GM23338 (cell line): ENCODE measurements at regions not wholly inside any gene's neighbourhood (a gene's known extent, or its start where the extent isn't known, plus 50 kb on each side); places are given as distances from the start of the nearest gene placed in this dataset.

Experiments
- ATAC-seq: fragments of 200-7000 bp; cut with Tn5 transposase; 3 replicates; pipeline ENCODE4 v1.9.1; 2020
- DNase-seq: peaks from one replicate; pipeline ENCODE4 v3.0.0-alpha.2; 2015; ENCODE audit warnings: low spot score
- H2AFZ ChIP-seq: fragments of 200-600 bp; sonication (generic); 2 replicates; pipeline ENCODE4 v1.8.0; 2016; ENCODE audit warnings: antibody characterized with exemption, mild to moderate bottlenecking, moderate library complexity
- H3F3A ChIP-seq: fragments of 200-600 bp; sonication (generic); replicated peaks from 2 replicates; pipeline ENCODE4 v1.8.0; 2017; ENCODE audit warnings: antibody characterized with exemption, mixed run types, low read depth
- H3K27ac ChIP-seq: fragments of 200-600 bp; sonication (generic); 2 replicates; pipeline ENCODE4 v1.6.1; 2016; ENCODE audit warnings: low read depth
- H3K27me3 ChIP-seq: fragments of 200-600 bp; sonication (generic); 2 replicates; pipeline ENCODE4 v1.8.0; 2016; ENCODE audit warnings: mild to moderate bottlenecking, mixed run types, moderate library complexity; ENCODE audit not compliant: insufficient read depth
- H3K36me3 ChIP-seq: fragments of 200-600 bp; sonication (generic); 2 replicates; pipeline ENCODE4 v1.8.0; 2016; ENCODE audit warnings: mild to moderate bottlenecking; ENCODE audit not compliant: insufficient read depth
- H3K4me1 ChIP-seq: fragments of 200-600 bp; sonication (generic); 2 replicates; pipeline ENCODE4 v1.8.0; 2016; ENCODE audit warnings: mild to moderate bottlenecking, moderate library complexity; ENCODE audit not compliant: insufficient read depth
- H3K4me2 ChIP-seq: fragments of 200-600 bp; sonication (generic); 2 replicates; pipeline ENCODE4 v1.7.1; 2017; ENCODE audit warnings: mixed run types
- H3K4me3 ChIP-seq: fragments of 200-600 bp; sonication (generic); 2 replicates; pipeline ENCODE4 v1.6.1; 2016; ENCODE audit warnings: mixed run types
- H3K79me2 ChIP-seq: fragments of 200-600 bp; sonication (generic); replicated peaks from 2 replicates; pipeline ENCODE4 v1.8.0; 2017; ENCODE audit warnings: mild to moderate bottlenecking; ENCODE audit not compliant: insufficient read depth
- H3K9me2 ChIP-seq: fragments of 200-600 bp; sonication (generic); 2 replicates; pipeline ENCODE4 v1.8.0; 2017; ENCODE audit not compliant: insufficient read depth
- H4K20me1 ChIP-seq: fragments of 200-600 bp; sonication (generic); replicated peaks from 2 replicates; pipeline ENCODE4 v1.8.0; 2017; ENCODE audit warnings: mild to moderate bottlenecking; ENCODE audit not compliant: insufficient read depth
- H3K27ac Mint-ChIP-seq: 2 replicates; pipeline ENCODE4 v1.8.0; 2020; ENCODE audit warnings: inconsistent platforms, mild to moderate bottlenecking, moderate library complexity, mixed read lengths
- H3K27me3 Mint-ChIP-seq: 3 replicates; pipeline ENCODE4 v1.8.0; 2022; ENCODE audit warnings: low read depth, mild to moderate bottlenecking, moderate library complexity, mixed read lengths, inconsistent platforms; ENCODE audit not compliant: insufficient read depth, poor library complexity
- H3K36me3 Mint-ChIP-seq: 3 replicates; pipeline ENCODE4 v1.8.0; 2021; ENCODE audit warnings: low read depth, mild to moderate bottlenecking, inconsistent platforms, moderate library complexity, mixed read lengths
- H3K4me1 Mint-ChIP-seq: 3 replicates; pipeline ENCODE4 v1.8.0; 2020; ENCODE audit warnings: mild to moderate bottlenecking, inconsistent platforms, mixed read lengths
- H3K4me3 Mint-ChIP-seq: 3 replicates; pipeline ENCODE4 v1.8.0; 2021; ENCODE audit warnings: moderate library complexity, mild to moderate bottlenecking, inconsistent platforms, mixed read lengths
- H3K9me3 Mint-ChIP-seq: 3 replicates; pipeline ENCODE4 v1.8.0; 2020; ENCODE audit warnings: moderate library complexity, mild to moderate bottlenecking, inconsistent platforms, mixed read lengths
- CREB1 ChIP-seq: fragments of 250-450 bp; sonication (Bioruptor Pico); IDR thresholded peaks from 2 replicates; pipeline ENCODE4 v1.5.0; 2020; ENCODE audit warnings: low read depth, mild to moderate bottlenecking, moderate library complexity
- EZH2 ChIP-seq: fragments of 200-600 bp; sonication (generic); IDR thresholded peaks from one replicate; pipeline ENCODE4 v1.8.0; 2017; ENCODE audit warnings: antibody characterized with exemption, mild to moderate bottlenecking, low read depth; ENCODE audit not compliant: unreplicated experiment
- EZH2phosphoT487 ChIP-seq: fragments of 200-600 bp; sonication (generic); IDR thresholded peaks from one replicate; pipeline ENCODE4 v1.8.1; 2018; ENCODE audit warnings: antibody characterized with exemption; ENCODE audit not compliant: unreplicated experiment
- JUNB ChIP-seq: IDR thresholded peaks from one replicate; pipeline ENCODE4 v1.6.1; 2016; ENCODE audit warnings: antibody characterized with exemption; ENCODE audit not compliant: unreplicated experiment
- NANOG ChIP-seq: IDR thresholded peaks from 2 replicates; pipeline ENCODE4 v1.6.1; 2016; ENCODE audit warnings: antibody characterized with exemption, borderline replicate concordance
- POLR2AphosphoS5 ChIP-seq: IDR thresholded peaks from 2 replicates; pipeline ENCODE4 v1.6.1; 2016; ENCODE audit warnings: antibody characterized with exemption, low read depth
- STAT1 ChIP-seq: IDR thresholded peaks from one replicate; pipeline ENCODE4 v1.6.1; 2016; ENCODE audit warnings: antibody characterized with exemption; ENCODE audit not compliant: unreplicated experiment
- ZNF114 ChIP-seq: fragments of 250-450 bp; sonication (Bioruptor Pico); IDR thresholded peaks from 2 replicates; pipeline ENCODE4 v1.5.0; 2020; ENCODE audit warnings: mild to moderate bottlenecking, moderate library complexity
- TF ChIP-seq, protein P1 (sequence below): IDR thresholded peaks from 2 replicates; pipeline ENCODE4 v1.6.1; 2016; ENCODE audit warnings: antibody characterized with exemption
- TF ChIP-seq, protein P2 (sequence below): IDR thresholded peaks from one replicate; pipeline ENCODE4 v1.6.1; 2018; ENCODE audit warnings: antibody characterized with exemption; ENCODE audit not compliant: unreplicated experiment
- TF ChIP-seq, protein P3 (sequence below): fragments of 250-450 bp; sonication (Bioruptor Pico); IDR thresholded peaks from 2 replicates; pipeline ENCODE4 v1.5.0; 2020; ENCODE audit warnings: mild to moderate bottlenecking, moderate library complexity

- no peak for TF ChIP-seq POLR2AphosphoS5
- no peak for TF ChIP-seq JUNB
- no peak for TF ChIP-seq STAT1
- no peak for TF ChIP-seq ZNF114 (CRISPR knock-in tag)
- TF ChIP-seq EZH2phosphoT487 = no peak
- TF ChIP-seq NANOG = no peak
- TF ChIP-seq, protein P1, sequence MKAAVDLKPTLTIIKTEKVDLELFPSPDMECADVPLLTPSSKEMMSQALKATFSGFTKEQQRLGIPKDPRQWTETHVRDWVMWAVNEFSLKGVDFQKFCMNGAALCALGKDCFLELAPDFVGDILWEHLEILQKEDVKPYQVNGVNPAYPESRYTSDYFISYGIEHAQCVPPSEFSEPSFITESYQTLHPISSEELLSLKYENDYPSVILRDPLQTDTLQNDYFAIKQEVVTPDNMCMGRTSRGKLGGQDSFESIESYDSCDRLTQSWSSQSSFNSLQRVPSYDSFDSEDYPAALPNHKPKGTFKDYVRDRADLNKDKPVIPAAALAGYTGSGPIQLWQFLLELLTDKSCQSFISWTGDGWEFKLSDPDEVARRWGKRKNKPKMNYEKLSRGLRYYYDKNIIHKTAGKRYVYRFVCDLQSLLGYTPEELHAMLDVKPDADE = no peak
- TF ChIP-seq, protein P2, sequence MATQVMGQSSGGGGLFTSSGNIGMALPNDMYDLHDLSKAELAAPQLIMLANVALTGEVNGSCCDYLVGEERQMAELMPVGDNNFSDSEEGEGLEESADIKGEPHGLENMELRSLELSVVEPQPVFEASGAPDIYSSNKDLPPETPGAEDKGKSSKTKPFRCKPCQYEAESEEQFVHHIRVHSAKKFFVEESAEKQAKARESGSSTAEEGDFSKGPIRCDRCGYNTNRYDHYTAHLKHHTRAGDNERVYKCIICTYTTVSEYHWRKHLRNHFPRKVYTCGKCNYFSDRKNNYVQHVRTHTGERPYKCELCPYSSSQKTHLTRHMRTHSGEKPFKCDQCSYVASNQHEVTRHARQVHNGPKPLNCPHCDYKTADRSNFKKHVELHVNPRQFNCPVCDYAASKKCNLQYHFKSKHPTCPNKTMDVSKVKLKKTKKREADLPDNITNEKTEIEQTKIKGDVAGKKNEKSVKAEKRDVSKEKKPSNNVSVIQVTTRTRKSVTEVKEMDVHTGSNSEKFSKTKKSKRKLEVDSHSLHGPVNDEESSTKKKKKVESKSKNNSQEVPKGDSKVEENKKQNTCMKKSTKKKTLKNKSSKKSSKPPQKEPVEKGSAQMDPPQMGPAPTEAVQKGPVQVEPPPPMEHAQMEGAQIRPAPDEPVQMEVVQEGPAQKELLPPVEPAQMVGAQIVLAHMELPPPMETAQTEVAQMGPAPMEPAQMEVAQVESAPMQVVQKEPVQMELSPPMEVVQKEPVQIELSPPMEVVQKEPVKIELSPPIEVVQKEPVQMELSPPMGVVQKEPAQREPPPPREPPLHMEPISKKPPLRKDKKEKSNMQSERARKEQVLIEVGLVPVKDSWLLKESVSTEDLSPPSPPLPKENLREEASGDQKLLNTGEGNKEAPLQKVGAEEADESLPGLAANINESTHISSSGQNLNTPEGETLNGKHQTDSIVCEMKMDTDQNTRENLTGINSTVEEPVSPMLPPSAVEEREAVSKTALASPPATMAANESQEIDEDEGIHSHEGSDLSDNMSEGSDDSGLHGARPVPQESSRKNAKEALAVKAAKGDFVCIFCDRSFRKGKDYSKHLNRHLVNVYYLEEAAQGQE = no peak
- TF ChIP-seq EZH2 = no peak
- TF ChIP-seq, protein P3, sequence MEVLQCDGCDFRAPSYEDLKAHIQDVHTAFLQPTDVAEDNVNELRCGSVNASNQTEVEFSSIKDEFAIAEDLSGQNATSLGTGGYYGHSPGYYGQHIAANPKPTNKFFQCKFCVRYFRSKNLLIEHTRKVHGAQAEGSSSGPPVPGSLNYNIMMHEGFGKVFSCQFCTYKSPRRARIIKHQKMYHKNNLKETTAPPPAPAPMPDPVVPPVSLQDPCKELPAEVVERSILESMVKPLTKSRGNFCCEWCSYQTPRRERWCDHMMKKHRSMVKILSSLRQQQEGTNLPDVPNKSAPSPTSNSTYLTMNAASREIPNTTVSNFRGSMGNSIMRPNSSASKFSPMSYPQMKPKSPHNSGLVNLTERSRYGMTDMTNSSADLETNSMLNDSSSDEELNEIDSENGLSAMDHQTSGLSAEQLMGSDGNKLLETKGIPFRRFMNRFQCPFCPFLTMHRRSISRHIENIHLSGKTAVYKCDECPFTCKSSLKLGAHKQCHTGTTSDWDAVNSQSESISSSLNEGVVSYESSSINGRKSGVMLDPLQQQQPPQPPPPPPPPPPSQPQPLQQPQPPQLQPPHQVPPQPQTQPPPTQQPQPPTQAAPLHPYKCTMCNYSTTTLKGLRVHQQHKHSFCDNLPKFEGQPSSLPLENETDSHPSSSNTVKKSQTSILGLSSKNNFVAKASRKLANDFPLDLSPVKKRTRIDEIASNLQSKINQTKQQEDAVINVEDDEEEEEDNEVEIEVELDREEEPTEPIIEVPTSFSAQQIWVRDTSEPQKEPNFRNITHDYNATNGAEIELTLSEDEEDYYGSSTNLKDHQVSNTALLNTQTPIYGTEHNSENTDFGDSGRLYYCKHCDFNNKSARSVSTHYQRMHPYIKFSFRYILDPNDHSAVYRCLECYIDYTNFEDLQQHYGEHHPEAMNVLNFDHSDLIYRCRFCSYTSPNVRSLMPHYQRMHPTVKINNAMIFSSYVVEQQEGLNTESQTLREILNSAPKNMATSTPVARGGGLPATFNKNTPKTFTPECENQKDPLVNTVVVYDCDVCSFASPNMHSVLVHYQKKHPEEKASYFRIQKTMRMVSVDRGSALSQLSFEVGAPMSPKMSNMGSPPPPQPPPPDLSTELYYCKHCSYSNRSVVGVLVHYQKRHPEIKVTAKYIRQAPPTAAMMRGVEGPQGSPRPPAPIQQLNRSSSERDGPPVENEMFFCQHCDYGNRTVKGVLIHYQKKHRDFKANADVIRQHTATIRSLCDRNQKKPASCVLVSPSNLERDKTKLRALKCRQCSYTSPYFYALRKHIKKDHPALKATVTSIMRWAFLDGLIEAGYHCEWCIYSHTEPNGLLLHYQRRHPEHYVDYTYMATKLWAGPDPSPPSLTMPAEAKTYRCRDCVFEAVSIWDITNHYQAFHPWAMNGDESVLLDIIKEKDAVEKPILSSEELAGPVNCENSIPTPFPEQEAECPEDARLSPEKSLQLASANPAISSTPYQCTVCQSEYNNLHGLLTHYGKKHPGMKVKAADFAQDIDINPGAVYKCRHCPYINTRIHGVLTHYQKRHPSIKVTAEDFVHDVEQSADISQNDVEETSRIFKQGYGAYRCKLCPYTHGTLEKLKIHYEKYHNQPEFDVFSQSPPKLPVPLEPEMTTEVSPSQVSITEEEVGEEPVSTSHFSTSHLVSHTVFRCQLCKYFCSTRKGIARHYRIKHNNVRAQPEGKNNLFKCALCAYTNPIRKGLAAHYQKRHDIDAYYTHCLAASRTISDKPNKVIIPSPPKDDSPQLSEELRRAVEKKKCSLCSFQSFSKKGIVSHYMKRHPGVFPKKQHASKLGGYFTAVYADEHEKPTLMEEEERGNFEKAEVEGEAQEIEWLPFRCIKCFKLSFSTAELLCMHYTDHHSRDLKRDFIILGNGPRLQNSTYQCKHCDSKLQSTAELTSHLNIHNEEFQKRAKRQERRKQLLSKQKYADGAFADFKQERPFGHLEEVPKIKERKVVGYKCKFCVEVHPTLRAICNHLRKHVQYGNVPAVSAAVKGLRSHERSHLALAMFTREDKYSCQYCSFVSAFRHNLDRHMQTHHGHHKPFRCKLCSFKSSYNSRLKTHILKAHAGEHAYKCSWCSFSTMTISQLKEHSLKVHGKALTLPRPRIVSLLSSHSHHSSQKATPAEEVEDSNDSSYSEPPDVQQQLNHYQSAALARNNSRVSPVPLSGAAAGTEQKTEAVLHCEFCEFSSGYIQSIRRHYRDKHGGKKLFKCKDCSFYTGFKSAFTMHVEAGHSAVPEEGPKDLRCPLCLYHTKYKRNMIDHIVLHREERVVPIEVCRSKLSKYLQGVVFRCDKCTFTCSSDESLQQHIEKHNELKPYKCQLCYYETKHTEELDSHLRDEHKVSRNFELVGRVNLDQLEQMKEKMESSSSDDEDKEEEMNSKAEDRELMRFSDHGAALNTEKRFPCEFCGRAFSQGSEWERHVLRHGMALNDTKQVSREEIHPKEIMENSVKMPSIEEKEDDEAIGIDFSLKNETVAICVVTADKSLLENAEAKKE (CRISPR knock-in tag) = no peak
- TF ChIP-seq CREB1 = no peak
- Histone ChIP-seq H4K20me1 (no peaks in the 10 kb centered on the region), H3K27ac (no peak overlapping the region), H3K27me3 (no peaks in the 10 kb centered on the region), H3K9me2 (no peaks in the 10 kb centered on the region; the same call in 1 of the 2 replicates), H2AFZ (no peak overlapping the region), H3K4me3 (no peak overlapping the region), H3F3A (no peaks in the 10 kb centered on the region), H3K4me1 (no peaks in the 10 kb centered on the region), H3K4me2 (no peak overlapping the region), H3K36me3 (no peaks in the 10 kb centered on the region), H3K79me2 (no peaks in the 10 kb centered on the region)
- H3K9me3 Mint-ChIP-seq = no peaks in the 10 kb centered on the region
- peaks cover 4% of the 10 kb centered on the region for H3K27me3 Mint-ChIP-seq
- ATAC-seq (no peak), DNase-seq (no peak)
- H3K36me3 Mint-ChIP-seq = no peaks in the 10 kb centered on the region
- no peak overlapping the region for H3K4me3 Mint-ChIP-seq
- no peak overlapping the region for H3K27ac Mint-ChIP-seq
- H3K4me1 Mint-ChIP-seq = peaks cover 2% of the 10 kb centered on the region; the same call in 2 of the 3 replicates
Observed at GRCh38 chr7:33738260-33738935, 166.9 kb upstream of the BMPER start.
